ENCODE measurements at regions not wholly inside any gene's neighbourhood (a gene's known extent, or its start where the extent isn't known, plus 50 kb on each side); places are given as distances from the start of the nearest gene placed in this dataset.

DNA sequence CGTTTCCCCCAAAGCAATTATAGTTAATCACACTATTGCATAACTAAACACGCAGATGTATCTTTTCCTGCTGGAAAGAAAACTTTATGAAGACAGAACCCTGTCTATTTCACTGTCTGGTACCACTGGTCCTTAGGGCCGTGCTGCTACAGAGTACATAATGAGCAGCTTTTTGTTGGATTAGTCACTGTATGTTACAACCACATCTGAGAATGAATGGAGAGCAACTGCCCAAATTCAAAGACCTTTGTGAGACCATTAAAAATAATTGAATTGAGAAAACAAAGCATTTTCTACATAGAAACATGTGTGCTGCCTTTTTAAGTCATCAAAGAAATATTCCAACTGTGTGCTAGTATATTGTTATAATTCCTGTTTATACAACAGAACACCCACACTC, 111.3 kb upstream of the SORCS1 start:
- no peak for DNase-seq

DNA sequence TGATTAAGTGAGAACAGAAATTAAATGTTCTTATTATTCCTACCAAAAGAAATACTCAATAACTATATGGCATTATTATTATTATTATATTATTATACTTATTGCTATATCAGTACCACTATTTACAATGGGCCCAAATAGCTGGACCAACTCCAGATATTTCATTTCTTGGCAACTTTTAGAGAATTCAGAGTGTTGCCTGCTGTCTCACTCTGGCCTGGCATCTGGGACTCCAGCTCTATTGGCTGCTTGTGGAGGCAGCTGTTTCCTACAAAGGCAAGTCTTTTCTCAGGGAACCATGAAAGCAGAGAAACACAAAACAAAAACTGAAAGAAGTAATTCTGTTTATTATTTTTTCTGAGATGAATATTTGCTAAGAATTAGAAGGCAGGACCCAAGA, 105.1 kb upstream of the SORCS1 start:
- no peak for DNase-seq

DNA sequence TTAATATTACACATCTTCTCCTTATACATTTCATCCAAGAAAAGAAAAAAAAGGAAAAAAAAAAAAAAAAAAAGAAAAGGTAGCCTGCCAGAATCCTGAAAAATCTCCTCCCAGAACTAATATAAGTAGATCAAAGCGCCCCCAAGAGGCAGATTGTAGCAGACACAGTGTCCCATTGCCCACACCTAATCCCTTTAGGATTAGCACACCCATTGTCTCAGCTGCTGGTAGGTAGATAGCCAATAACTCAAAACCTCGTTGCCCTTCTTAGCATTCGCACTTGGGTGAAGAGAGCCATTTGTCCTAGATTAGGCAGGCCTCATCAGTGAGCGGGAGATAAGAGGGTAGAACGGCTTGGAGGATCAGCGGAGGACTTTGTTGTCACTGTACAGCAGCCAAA, 100.2 kb upstream of the SORCS1 start:
- DNase-seq: no peak

DNA sequence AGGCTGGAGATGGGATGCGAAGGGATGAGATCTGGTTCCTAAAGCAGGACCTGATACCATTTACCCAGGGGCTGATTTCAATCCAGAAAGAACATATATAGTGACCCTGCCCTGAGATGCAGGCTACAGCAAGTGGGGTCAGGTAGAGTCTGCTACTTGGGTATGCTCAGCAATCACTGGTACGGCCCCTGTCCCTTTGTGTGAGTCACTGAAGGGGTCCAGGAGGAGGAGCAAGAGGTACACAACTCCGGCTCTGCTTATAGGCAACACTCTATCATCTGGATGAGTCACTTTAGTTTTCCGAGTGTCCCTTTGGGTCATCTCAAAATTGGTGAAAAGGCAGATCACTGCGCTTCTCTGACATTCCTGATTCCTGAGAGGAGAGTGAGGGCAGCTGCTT, 79.6 kb upstream of the SORCS1 start:
- DNase-seq: no peak

DNA sequence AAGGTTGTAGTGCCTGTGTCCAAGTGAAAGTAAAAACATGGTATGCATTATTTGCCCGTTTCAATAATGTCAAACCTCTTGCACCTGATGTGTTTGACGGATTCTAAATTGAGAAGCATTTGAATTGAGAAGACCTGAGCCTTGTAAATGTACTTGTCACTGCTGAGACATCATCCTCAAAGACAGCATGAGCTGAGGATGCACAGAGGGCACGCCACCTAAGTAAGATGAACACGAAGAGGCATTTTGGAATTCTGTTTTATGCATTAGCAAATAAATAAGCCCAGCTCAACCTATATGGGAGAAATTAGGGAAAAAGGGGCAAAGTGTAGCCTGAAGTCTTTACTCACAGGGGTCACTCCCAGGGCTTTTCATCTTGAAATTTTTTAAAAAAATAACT, 73.8 kb upstream of the SORCS1 start:
- DNase-seq: no peak

DNA sequence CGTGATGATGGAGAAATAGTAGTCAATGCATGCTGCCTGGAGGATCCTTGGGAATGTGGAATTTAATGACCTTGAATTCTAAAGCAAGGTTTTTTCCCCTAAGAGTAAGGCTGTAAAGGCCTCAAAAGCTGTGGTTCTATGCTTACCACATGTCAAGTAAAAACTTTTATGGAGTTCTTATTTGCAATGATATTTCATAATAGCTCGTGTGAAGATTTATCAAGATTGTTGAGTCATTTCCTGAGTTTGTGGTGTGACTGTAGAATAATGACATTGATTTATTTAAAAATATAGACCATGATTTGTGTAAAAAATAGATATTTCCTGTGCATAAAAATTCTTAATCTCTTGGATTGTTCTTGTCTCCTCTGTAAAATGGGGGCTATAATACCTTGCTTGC, 67.5 kb upstream of the SORCS1 start:
- DNase-seq: no peak

DNA sequence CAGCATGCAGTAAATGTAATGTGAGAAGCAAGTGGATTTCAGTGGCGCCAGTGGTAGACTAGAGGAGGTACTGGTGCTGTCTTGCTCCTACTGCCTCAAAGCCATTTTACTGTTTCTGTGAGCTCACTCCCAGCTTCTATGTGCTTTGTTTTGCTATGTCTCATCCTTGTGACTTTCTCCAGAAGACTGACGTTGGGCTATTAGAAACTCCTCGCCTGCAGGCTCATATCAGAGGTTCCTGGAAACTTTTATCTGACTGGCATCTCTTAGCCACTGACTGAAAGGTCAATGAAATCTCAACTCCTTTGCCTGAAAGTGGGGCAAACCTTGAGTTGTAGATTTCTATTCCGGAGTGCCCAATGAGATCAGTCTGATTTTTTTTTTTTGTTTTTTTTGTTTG, 66.4 kb upstream of the SORCS1 start:
- no peak for DNase-seq

DNA sequence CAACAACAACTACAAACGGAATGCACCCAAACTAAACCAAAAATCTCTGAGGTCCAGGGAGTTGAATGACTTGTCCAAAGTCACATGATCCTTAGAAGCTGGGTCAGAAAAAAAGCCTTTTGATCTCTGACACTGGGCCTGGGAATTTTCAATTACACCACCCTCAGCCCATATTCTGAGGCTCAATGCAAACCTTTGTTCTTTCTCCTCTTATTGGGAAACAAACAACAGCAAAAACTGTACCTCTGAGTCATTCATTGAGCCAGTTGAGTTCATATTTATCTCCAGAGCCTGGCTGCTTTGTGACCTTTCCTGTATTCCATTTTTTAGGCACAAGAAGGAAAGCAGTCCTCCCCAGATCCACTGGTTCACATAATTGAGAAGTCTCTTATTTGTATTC, 51.2 kb upstream of the SORCS1 start:
- no peak for DNase-seq
